PC-3 (cell line): ENCODE measurements at regions not wholly inside any gene's neighbourhood (a gene's known extent, or its start where the extent isn't known, plus 50 kb on each side); places are given as distances from the start of the nearest gene placed in this dataset.

Experiments used
- ATAC-seq: fragments of 200-7000 bp; cut with Tn5 transposase; 2 replicates; pipeline ENCODE4 v1.9.1; 2020; ENCODE audit warnings: mild to moderate bottlenecking, moderate library complexity
- BruUV-seq: library from RNA; stranded (reverse); fragments of 400-500 nt; replicated peaks from 2 replicates; lab custom pipeline; 2021; lab: Mats Ljungman, UMichigan
- CTCF ChIA-PET: fragments of 300-600 bp; sonication (Branson Sonifier 250); formaldehyde crosslinking; loops from one replicate; lab custom pipeline; 2022; ENCODE audit warnings: antibody characterized with exemption; lab: Charles Lee
- POLR2A ChIA-PET: fragments of 300-600 bp; sonication (Branson Sonifier 250); formaldehyde crosslinking; loops from one replicate; lab custom pipeline; 2022; ENCODE audit warnings: antibody characterized with exemption; ENCODE audit not compliant: unreplicated experiment; lab: Charles Lee
- DNase-seq: peaks from one replicate; pipeline ENCODE4 v3.0.0-alpha.2; 2015
- H2AFZ ChIP-seq: fragments of 300-600 bp; sonication (generic); 2 replicates; pipeline ENCODE4 v1.6.0; 2016; ENCODE audit warnings: antibody characterized with exemption, low read length
- H3F3A ChIP-seq: fragments of 300-600 bp; sonication (generic); one replicate; pipeline ENCODE4 v1.6.0; 2017; ENCODE audit warnings: antibody characterized with exemption, low read length, control low read depth, mild to moderate bottlenecking; ENCODE audit not compliant: unreplicated experiment
- H3K27ac ChIP-seq: fragments of 300-600 bp; sonication (generic); 2 replicates; pipeline ENCODE4 v1.5.1; 2016; ENCODE audit warnings: mild to moderate bottlenecking, low read length
- H3K27me3 ChIP-seq: fragments of 300-600 bp; sonication (generic); 2 replicates; pipeline ENCODE4 v1.6.1; 2016; ENCODE audit warnings: low read length, mixed read lengths
- H3K36me3 ChIP-seq: fragments of 300-600 bp; sonication (generic); 2 replicates; pipeline ENCODE4 v1.6.1; 2016; ENCODE audit warnings: low read depth, mixed run types, low read length, mixed read lengths
- H3K4me1 ChIP-seq: fragments of 300-600 bp; sonication (generic); 2 replicates; pipeline ENCODE4 v1.5.1; 2016; ENCODE audit warnings: low read length; ENCODE audit not compliant: insufficient read depth
- H3K4me2 ChIP-seq: fragments of 300-600 bp; sonication (generic); 2 replicates; pipeline ENCODE4 v1.6.0; 2016; ENCODE audit warnings: low read length
- H3K4me3 ChIP-seq: fragments of 300-600 bp; sonication (generic); 2 replicates; pipeline ENCODE4 v1.5.1; 2016; ENCODE audit warnings: mild to moderate bottlenecking, low read length, mixed read lengths
- H3K79me2 ChIP-seq: fragments of 300-600 bp; sonication (generic); 2 replicates; pipeline ENCODE4 v1.6.1; 2017; ENCODE audit warnings: low read length, mixed read lengths
- H3K9ac ChIP-seq: fragments of 300-600 bp; sonication (generic); 2 replicates; pipeline ENCODE4 v1.6.0; 2016; ENCODE audit warnings: mild to moderate bottlenecking, low read length
- H3K9me2 ChIP-seq: fragments of 300-600 bp; sonication (generic); replicated peaks from 2 replicates; pipeline ENCODE4 v1.6.1; 2016; ENCODE audit warnings: mixed run types, low read length, mixed read lengths
- H3K9me3 ChIP-seq: fragments of 300-600 bp; sonication (generic); 2 replicates; pipeline ENCODE4 v1.6.1; 2016; ENCODE audit warnings: low read length, mixed read lengths
- H4K20me1 ChIP-seq: fragments of 300-600 bp; sonication (generic); 2 replicates; pipeline ENCODE4 v1.6.1; 2016; ENCODE audit warnings: low read length, mixed read lengths
- CTCF ChIP-seq: fragments of 300-600 bp; sonication (generic); conservative IDR thresholded peaks from 2 replicates; pipeline ENCODE4 v1.5.1; 2017; ENCODE audit warnings: antibody characterized with exemption, low read depth, mild to moderate bottlenecking, low read length
- EZH2 ChIP-seq: fragments of 300-600 bp; sonication (generic); IDR thresholded peaks from one replicate; pipeline ENCODE4 v1.6.1; 2017; ENCODE audit warnings: antibody characterized with exemption, mild to moderate bottlenecking, low read length; ENCODE audit not compliant: unreplicated experiment
- EZH2phosphoT487 ChIP-seq: fragments of 300-600 bp; sonication (generic); IDR thresholded peaks from 2 replicates; pipeline ENCODE4 v1.6.1; 2018; ENCODE audit warnings: mild to moderate bottlenecking, antibody characterized with exemption, low read length, borderline replicate concordance
- intact Hi-C: fragments of 100-400 bp; cut with micrococcal nuclease; formaldehyde crosslinking; loops from 2 replicates; pipeline ENCODE4 v1.9.0; 2023

- Histone ChIP-seq H3K4me3 (no peak overlapping the region), H3K4me1 (peaks cover 8% of the 10 kb centered on the region; the same call in 1 of the 2 replicates), H3K9me2 (no peaks in the 10 kb centered on the region), H3K27me3 (no peaks in the 10 kb centered on the region), H3K79me2 (no peaks in the 10 kb centered on the region), H2AFZ (no peak overlapping the region), H3K4me2 (no peak overlapping the region), H3F3A (no peaks in the 10 kb centered on the region), H3K9ac (no peak overlapping the region), H3K27ac (no peak overlapping the region), H3K9me3 (no peaks in the 10 kb centered on the region), H3K36me3 (no peaks in the 10 kb centered on the region), H4K20me1 (no peaks in the 10 kb centered on the region)
- no TSS peak for BruUV-seq
- TF ChIP-seq CTCF, result no peak
- TF ChIP-seq EZH2phosphoT487, result no peak
- TF ChIP-seq EZH2, result no peak
- intact Hi-C loops, result loop anchor here (5.0 kb wide), 1 partner anchor 122 kb away; the partner anchor contains the start of gene ANKRD10
- ChIA-PET CTCF (no interaction called here), POLR2A (no interaction called here)
- no peak; the same call in 1 of the 2 replicates for ATAC-seq
- no peak for DNase-seq
Measured at GRCh38 chr13:111039735-111040134, 75.4 kb upstream of the ARHGEF7 start.

- no peaks in the 10 kb centered on the region for H3K36me3 ChIP-seq
- no peaks in the 10 kb centered on the region for H3K9me2 ChIP-seq
- H3K9ac ChIP-seq, result no peak overlapping the region
- BruUV-seq, result no TSS peak
- ChIA-PET POLR2A (no interaction called here), CTCF (interaction anchor here (0.6 kb wide), 1 partner anchor 9 kb away, joined by 4 read pairs; no protein-coding TSS in a partner anchor)
- DNase-seq (no peak), ATAC-seq (no peak)
- no peak overlapping the region for H3K27ac ChIP-seq
- no peaks in the 10 kb centered on the region for H3K9me3 ChIP-seq
- no peak overlapping the region for H2AFZ ChIP-seq
- H4K20me1 ChIP-seq, result no peaks in the 10 kb centered on the region
- no peaks in the 10 kb centered on the region for H3F3A ChIP-seq
- H3K27me3 ChIP-seq, result no peaks in the 10 kb centered on the region
- H3K4me1 ChIP-seq, result peaks cover 5% of the 10 kb centered on the region; the same call in 1 of the 2 replicates
- H3K4me2 ChIP-seq, result no peak overlapping the region
- intact Hi-C loops, result loop anchor here (5.0 kb wide), 1 partner anchor 122 kb away; the partner anchor contains the start of gene ANKRD10
- H3K79me2 ChIP-seq, result no peaks in the 10 kb centered on the region
- TF ChIP-seq EZH2phosphoT487 (no peak), CTCF (no peak), EZH2 (no peak)
- H3K4me3 ChIP-seq, result no peak overlapping the region
Measured at GRCh38 chr13:111038887-111039286, 76.2 kb upstream of the ARHGEF7 start.

- Histone ChIP-seq H3K4me1 (peaks cover 7% of the 10 kb centered on the region; the same call in 1 of the 2 replicates), H3F3A (no peaks in the 10 kb centered on the region), H3K9me3 (no peaks in the 10 kb centered on the region), H3K9ac (no peak overlapping the region), H3K27me3 (no peaks in the 10 kb centered on the region), H3K36me3 (no peaks in the 10 kb centered on the region), H3K79me2 (no peaks in the 10 kb centered on the region), H3K4me3 (no peak overlapping the region), H3K9me2 (no peaks in the 10 kb centered on the region), H3K27ac (no peak overlapping the region), H2AFZ (no peak overlapping the region), H4K20me1 (no peaks in the 10 kb centered on the region), H3K4me2 (no peak overlapping the region)
- TF ChIP-seq EZH2phosphoT487 (no peak), CTCF (no peak), EZH2 (no peak)
- ChIA-PET POLR2A (no interaction called here), CTCF (interaction anchor here (0.6 kb wide), 1 partner anchor 10 kb away, joined by 4 read pairs; no protein-coding TSS in a partner anchor)
- BruUV-seq, result no TSS peak
- no peak for DNase-seq
- no peak for ATAC-seq
- intact Hi-C loops, result loop anchor here (5.0 kb wide), 1 partner anchor 121 kb away; the partner anchor contains the start of gene ANKRD10
Measured at GRCh38 chr13:111037927-111038326, 77.2 kb upstream of the ARHGEF7 start.
